Activated CD8-positive, alpha-beta memory T cell treated with anti-CD3 and anti-CD28 coated beads for 48 hours (primary cell): ENCODE measurements at regions not wholly inside any gene's neighbourhood (a gene's known extent, or its start where the extent isn't known, plus 50 kb on each side); places are given as distances from the start of the nearest gene placed in this dataset.
"Not testable (repeated sequence)": the region's sequence is repeated elsewhere in the genome, so short reads cannot be mapped to it uniquely, and the experiment has no call there.

Experiments used
- DNase-seq, 3 experiments: peaks; one replicate each; pipeline ENCODE4 v3.0.0-alpha.2; 2020; ENCODE audit warnings: low read depth in 2 of 3, low spot score in 2 of 3

DNA sequence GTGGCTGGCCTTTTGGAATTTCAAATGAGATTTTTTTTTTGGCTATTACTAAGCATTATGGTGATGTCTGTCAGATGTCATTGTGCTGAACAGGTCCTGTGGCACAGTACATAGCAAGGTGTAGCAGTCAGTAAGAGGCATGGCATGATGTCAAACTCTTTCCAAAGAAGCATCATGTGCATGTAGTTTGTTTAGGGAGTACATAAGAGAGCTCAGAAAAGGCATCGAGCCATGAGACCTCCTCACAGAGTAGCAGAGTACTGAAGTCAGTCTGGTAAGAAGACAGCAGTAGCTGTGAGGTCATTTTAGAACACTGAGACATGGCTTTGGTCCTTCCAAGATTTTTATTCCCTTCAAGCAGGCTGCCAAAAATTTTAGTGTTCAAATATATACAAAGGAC, 134.9 kb upstream of the SPRED1 start:
- DNase-seq, result no peak

DNA sequence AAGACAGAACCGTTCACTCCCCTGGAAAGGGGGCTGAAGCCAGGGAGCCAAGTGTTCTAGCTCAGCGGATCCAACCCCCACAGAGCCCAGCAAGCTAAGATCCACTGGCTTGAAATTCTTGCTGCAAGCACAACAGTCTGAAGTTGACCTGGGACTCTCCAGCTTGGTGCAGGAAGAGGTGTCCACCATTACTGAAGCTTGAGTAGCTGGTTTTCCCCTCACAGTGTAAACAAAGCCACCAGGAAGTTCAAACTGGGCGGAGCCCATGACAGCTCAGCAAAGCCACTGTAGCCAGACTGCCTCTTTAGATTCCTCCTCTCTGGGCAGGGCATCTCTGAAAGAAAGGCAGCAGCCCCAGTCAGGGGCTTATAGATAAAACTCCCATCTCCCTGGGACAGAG, 132.8 kb upstream of the SPRED1 start:
- not testable (repeated sequence) for DNase-seq

DNA sequence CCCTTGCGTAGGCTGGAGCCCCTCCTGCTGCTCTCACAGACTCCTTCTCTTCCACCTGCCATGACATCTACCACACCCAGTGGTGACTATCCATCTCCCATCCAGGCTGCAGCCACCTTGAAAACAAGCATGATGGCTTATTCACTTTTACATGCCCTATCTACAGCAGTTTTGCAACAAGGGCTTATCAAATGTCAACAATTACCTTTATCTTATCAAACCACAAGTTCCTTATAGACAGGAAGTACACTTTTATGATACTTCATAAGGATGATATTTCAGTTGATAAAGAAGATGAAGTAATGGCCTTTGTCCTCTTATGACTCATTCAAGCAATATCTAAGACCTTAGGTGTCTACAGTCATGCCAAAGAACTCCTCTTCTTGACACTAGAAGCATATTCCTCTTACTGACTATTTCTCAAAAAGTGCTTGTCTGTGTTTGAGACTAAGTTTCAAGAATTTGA, 125.3 kb upstream of the SPRED1 start:
- no peak for DNase-seq

DNA sequence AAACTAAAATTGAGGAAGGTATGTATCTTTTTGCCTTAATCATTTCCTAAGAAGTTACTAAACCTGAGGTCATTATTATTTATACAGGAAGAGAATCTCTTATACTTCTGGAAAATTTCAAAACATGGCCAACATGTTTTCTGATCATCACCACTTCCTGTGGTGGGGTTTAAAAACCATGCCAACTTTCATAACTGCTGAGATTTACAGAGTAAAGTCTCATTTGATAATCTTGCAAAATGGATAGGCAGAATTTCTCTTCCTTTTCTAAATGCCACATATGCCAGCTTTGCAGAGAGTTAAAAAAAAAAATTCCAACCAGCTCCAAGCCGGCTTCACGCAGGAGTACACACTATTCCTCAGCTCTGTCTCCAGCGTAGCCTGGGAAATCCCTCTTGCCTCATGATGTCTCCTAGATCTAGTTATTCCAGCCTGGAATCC, 124.3 kb upstream of the SPRED1 start:
- DNase-seq, result no peak

DNA sequence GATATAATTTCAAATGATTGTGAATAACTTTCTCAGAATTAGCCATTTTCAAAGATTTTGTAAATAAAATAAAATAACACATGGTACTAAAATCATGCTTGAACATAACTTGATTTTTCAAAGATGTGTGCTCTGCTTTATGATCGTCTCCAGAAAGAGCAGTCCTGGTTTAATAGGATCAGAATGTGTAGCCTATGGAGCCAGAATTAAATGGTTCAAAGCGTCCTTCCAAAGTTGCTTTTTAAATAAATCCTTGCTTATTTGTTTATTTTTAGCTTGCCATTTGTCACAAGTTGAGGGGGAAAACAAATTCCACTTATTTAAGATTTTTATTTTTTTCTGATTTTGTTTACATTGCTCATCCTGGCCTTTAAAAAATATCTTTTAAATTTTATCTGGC, 123.7 kb upstream of the SPRED1 start:
- no peak for DNase-seq

DNA sequence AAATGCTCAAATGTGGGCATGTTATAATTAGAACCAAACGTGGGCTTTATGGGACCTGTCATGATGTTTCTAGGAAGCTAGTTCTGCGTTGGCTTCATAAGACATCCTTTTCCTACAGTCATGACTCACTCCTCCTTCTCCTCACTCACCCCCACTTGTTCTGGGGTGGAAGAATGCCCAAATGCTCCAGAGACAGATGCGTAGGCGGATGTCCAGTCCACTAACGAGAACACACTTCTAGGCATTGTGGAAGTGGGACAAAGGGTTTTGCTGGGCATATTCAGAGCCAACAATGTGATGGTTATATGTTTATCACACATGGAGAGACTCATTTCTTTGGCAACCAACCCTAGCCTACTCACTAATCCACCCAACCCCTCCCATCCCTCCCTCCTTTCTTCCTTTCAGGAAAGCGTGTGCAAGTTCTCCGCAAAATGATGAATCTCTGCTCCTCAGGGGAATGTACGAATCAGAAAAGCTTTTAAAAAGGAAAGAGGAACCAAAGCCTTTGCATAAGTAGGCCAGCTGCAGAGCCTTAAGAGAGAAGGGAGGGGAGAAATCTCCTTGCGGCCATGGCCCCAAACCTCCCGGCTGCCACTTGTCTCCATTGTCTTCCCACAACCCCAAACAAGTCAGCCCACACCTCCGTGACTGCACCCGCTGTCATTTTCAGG, 123.0 kb upstream of the SPRED1 start:
- peak in 1 of 3 experiments; percentile 1 for DNase-seq

DNA sequence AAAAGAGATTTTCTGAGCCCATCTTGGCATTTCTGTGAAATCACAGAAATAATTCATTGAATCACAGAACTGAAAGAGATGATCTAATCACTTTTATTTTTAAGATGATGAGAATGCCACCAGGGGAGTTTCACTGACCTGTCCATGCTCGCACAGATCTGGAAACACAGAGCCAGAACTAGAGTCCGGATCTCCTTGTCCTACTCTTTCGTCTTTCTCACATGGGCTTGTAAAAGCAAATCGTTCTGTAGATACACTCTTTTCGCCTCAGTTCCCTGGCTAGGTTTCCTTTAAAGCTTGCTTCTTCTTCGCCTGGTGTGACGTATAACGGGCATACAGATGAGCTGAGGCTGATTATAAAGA, 122.5 kb upstream of the SPRED1 start:
- no peak for DNase-seq

DNA sequence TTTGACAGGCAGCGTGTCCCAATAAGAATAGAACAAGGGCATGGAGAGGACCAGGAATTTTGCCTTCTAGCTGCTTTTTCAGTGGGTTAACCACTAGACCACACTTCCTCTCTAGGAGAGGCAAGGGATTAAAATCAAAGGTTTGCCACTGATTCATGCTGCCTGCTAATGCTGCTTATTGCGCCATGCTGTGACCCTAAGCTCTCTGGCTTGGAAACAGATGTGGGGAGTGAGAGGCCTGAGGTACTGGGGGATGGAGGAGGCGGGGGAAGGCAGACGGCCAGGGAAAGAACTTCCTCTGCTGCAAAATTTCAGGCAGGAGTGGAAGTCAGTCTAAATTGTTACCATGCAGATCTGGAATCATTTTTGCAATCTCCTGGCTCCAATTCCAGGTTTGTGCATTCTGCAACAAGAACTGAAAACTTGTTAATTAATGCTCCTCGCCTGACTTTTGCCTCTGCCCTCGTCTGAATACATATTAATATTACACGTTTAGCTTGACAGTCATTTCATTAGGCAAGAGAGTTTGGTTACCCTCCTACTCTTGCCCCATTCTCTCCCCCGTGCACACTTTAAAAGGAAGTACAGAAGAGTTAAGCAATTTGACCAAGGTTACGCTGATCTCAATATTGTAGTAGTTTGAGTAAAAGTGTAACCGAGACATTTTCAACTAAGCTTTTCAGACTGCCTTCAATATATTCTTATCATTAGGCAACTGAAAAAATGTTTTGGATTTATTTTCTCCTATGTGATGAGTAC, 121.7 kb upstream of the SPRED1 start:
- DNase-seq, result no peak

DNA sequence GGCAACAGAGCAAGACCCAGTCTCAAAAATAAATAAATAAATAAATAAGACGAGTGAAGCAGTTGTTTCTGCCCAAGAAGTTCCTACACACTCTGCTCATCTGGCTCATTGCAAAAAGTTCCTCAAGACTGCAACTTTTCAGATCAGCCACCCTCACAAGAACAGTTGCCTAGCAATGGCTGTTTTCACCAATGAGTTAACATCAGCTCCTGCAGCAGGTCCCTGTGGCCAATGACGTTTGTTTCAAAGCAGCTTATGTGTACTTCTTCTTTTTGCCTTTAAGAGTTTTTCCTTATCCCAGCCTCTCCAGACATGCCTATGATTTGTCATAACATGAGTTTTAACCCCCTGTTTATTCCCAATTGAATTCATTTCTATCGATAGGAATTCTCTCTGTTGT, 118.4 kb upstream of the SPRED1 start:
- no peak for DNase-seq

DNA sequence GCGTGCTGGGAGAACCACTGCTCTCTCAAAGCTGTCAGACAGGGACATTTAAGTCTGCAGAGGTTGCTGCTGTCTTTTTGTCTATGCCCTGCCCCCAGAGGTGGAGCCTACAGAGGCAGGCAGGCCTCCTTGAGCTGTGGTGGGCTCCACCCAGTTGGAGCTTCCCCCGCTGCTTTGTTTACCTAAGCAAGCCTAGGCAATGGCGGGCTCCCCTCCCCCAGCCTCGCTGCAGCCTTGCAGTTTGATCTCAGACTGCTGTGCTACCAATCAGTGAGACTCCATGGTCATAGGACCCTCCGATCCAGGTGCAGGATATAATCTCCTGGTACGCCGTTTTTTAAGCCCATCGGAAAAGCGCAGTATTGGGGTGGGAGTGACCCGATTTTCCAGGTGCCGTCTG, 110.4 kb upstream of the SPRED1 start:
- not testable (repeated sequence) for DNase-seq

DNA sequence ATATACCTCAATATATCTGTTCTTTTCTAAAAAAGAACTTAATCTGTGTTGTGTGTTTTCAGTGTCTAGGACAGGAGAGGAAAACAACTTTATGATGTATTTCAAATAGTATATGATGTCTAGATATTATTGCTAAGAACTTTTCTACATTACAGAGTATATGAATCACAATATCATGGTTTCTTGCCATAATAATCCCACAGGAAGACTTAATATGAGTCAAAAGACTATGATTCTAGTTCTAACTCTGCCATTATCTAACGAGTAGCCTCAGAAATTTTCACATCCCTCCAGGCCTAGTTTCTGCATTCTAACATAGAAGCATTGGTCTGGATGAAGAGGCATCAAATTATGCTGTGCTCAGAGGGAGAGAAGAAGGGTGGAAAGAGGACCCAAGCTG, 107.7 kb upstream of the SPRED1 start:
- no peak for DNase-seq

DNA sequence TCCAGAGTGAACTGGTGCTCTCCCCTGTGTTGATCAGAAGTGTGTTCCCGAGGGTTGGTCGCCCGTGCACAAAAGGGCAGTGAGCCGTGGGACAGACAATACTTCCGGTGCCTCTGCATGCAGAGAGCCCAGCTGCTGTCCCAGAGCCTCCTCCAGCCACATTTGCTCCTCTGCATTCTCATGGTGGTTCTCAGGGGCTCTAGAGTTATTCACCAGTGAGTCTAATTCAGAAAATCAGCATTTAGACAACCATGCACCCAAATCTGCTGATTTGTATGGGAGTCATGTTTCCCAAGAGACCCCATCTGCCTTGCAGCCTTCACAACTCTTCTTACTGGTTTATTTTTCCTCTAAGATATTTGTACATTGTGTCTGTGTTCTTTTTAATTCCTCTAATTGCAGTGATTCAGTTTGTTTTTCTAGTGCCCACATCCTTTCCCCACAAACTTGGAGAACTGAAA, 107.0 kb upstream of the SPRED1 start:
- DNase-seq, result no peak

DNA sequence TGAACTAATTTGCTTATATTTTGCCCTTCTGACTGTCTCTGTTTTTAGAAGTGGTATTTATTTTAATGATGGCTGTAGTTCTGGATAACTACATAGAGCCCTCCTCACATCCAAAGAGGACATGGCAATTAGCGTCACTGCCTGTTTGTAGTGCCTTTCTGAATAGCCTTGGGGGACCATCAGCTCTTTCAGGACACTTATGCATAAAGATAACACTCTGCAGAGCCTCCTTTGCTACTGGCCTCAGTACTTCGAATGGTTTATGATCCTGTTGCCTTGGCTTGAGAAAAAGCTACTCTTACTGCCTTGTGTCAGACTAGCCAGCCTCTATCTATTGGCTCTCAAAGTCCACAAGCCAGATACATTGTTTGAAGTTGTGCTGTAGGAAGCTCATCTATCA, 105.4 kb upstream of the SPRED1 start:
- DNase-seq, result no peak

DNA sequence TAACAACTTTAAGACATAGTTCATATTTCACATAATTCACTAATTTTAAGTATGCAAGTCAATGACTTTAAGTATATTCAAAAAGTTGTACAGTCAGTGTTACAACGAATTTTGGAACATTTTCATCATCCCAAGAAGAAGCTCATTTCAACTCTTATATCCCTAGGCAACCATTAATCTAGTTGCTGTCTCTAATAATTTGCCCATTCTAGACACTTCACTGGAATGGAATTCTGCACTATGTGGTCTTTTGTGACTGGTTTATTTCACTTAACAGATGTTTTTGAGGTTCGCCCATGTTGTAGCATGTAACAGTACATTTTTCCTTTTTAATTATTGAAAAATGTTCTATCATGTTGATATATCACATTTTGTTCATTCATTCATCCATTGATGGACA, 104.2 kb upstream of the SPRED1 start:
- no peak for DNase-seq

DNA sequence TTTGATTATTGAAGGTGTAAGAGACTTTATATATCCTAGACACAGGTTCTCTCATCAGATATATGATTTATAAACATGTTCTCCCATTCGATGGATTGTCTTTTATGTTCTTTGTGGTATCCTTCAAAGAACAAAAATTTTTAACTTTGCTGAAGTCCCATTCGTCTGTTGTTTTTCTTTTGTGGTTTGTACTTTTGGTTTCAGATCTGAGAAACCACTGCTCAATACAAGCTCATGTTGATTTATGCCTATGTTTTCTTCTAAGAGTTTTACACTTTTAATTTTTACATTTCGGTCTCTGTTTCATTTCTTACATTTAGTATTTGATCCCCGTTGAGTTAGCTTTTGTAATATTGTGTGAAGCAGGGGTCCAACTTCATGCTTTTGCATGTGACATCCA, 103.3 kb upstream of the SPRED1 start:
- DNase-seq, result no peak

DNA sequence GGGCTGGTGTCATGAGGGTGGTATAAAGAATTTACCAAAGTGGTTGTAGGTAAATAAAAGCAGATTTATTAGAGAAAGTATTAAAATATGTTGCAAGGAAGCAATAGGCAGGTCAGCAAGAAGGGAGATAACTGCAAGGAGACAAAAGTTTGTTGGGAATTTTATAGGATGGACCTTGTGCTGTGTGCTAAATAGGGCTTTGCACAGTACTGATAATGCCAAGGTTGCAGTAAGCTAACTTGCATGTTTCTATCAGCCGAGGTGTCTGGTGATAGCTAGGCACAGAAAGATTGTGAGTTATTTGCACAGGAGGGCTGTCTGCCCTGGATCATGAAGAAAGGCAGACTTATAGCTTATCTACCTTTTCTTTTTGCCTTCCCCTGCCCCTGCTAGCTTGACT, 102.5 kb upstream of the SPRED1 start:
- no peak for DNase-seq

DNA sequence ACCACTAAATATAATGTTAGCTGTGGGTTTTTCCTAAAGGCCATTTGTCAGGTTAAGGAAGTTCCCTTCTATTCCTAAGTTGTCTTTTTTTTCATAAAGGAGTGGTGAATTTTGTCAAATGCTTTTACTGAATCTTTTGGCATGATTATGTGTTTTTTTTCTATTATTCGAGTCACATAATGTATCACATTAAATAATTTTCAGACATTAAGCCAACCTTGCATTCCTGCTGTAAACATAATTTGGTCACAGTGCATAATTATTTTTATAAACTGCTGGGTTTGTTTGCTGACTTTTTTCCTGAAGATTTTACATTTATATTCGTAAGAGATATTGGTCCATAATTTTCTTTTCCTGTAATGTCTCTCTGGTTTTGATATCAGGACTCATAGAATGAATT, 101.8 kb upstream of the SPRED1 start:
- no peak for DNase-seq

DNA sequence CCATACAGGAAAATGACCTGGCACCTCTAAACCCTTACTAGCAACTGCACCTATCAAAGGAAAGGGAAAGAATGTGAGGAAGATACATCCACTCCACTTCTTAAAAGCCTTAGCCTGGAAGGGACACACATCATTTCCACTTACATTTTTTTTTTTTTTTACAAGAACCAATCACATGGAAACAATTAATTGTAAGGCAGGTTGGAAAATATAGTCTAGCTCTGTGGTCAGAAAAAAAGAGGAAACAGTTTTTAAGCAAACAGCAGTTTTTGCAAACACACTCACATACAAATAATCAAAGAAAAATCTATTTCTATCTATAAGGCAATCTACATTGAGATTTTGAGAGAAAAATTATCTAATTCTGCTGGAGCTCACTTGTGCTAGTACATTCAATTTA, 98.9 kb upstream of the SPRED1 start:
- no peak for DNase-seq

DNA sequence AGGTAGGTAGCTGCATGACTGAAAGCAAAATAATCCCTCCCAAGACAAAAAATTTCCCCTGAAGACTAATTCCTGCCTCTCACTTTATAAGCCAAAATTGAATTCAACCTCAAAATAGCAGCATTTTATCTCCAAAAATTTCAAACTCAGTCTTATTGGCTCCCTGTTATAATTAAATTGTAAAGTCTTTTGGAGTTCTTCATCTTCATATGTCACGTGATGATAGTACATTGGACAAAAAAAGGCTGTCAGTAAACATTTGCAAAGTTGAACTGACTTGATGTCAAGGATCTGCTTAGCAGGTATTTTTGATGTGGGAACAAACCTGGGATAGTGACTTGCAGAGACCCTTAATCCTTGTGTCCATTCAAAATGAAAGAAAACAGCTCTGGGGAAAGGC, 98.4 kb upstream of the SPRED1 start:
- no peak for DNase-seq

DNA sequence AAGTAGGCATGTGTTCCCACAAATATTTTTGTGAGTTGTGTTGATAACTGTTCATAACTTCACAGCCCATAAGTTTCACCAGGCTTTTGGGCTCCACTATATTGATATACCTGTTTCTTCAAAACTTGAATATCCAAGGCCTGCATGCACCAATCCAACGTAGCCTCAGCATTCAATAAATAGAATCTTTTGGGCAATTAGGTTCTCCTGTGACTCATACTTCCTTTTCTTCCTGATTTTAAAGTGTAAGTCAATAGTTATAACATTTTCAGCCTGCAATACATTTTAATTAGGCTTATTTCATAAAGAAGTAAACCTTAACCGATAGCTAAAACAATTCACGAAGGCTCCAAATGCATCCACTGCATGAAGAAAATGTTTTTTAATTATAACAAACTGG, 97.8 kb upstream of the SPRED1 start:
- DNase-seq, result no peak

DNA sequence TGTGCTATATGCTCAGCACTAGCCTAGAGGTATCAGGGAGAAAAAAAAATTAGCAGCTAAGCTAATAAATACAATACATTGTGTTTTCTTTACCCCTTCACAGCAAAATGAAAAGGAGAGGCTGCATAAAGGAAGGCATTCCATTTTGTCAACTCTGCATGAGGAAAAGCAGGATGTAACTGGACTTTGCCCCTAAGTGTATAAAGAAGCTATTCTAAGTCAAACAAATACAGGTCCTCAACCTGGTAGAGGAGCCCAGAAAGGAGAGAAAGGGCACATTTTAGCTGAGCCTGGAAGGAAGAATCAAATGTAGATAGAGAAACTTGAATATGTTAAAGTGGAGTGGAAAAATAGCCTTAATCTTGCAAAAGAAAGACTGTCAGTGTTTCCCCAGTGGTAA, 89.0 kb upstream of the SPRED1 start:
- DNase-seq, result no peak

DNA sequence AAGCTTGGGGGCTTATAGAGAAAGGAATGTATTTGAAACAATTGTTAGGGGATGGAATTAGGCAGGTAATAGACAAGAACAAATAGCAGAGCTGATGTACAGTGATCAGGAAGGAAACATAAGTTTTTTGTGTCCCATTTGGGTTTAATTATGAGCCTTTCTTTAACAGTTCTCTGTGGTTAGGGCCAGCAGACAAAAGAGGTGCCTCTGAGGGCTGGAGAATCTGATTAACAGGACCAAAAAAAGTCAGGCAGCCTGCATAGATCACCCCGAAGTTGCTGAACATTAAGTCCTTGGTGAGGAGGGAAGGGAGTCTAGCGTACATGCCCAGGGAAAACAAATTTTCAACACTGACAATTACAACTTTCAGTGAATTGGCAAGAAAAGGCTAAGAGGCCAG, 88.6 kb upstream of the SPRED1 start:
- no peak for DNase-seq

DNA sequence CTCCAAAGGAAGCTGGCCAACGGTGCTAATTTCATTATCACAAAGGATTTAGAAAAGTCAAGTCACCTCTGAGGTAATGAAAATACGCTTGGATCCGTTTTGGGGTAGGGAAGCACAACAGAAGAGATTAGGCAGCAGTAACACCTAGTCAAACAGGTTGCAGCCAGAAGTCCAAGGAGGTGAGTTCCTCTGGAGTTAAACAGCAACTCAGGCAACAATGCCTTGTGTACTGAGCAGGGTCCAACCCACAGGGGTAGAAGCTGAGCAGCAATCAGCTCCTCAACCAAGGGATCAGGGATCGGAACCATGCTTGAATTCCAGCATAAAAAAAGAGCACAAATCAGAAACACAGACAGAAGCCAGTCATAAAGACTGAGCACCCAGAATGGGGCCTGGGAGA, 88.1 kb upstream of the SPRED1 start:
- no peak for DNase-seq
